B cell (primary cell): ENCODE measurements at regions not wholly inside any gene's neighbourhood (a gene's known extent, or its start where the extent isn't known, plus 50 kb on each side); places are given as distances from the start of the nearest gene placed in this dataset.

ENCODE experiments used
- ATAC-seq: fragments of 200-7000 bp; cut with Tn5 transposase; one replicate; pipeline ENCODE4 v1.10.0; 2021; ENCODE audit warnings: low read depth, mild to moderate bottlenecking, moderate number of reproducible peaks, moderate library complexity
- CTCF ChIA-PET: fragments of 350-600 bp; sonication (Branson Sonifier 250); formaldehyde crosslinking; loops from one replicate; lab custom pipeline; 2021; ENCODE audit warnings: antibody characterized with exemption, inconsistent platforms; lab: Charles Lee
- POLR2A ChIA-PET: fragments of 350-600 bp; sonication (Branson Sonifier 250); formaldehyde crosslinking; loops from one replicate; lab custom pipeline; 2021; ENCODE audit warnings: antibody characterized with exemption; lab: Charles Lee
- DNase-seq: peaks from one replicate; pipeline ENCODE4 v3.0.0; 2013
- H2AFZ ChIP-seq: 2 replicates; pipeline ENCODE4 v1.6.1; 2012; ENCODE audit warnings: mild to moderate bottlenecking, low read depth, low read length; ENCODE audit not compliant: insufficient read depth, poor library complexity, severe bottlenecking
- H3K27ac ChIP-seq, 2 donors: 1 replicate in 1 of 2; 2 replicates in 1 of 2; pipeline ENCODE4 v1.5.1; 2012 to 2013; ENCODE audit warnings: low read length in 2 of 2, mild to moderate bottlenecking in 2 of 2, moderate library complexity in 1 of 2
- H3K27me3 ChIP-seq, 4 experiments: fragments of 200-600 bp in 1 of 4; sonication (generic) in 1 of 4; replicated peaks in 1 of 4; 1 replicate in 2 of 4; 2 replicates in 2 of 4; pipeline versions ENCODE4 v1.6.1 to v1.7.0; 2013 to 2016; ENCODE audit warnings: low read length in 3 of 4, mild to moderate bottlenecking in 2 of 4, mixed read lengths in 1 of 4, moderate library complexity in 1 of 4; ENCODE audit not compliant: insufficient read depth in 4 of 4, control insufficient read depth in 3 of 4; ENCODE audit errors: control extremely low read depth in 1 of 4
- H3K36me3 ChIP-seq, 2 experiments: replicated peaks in 1 of 2; 1 replicate in 1 of 2; 2 replicates in 1 of 2; pipeline versions ENCODE4 v1.6.1 to v1.7.1; 2013; ENCODE audit warnings: low read length in 1 of 2; ENCODE audit not compliant: insufficient read depth in 2 of 2, control insufficient read depth in 1 of 2; ENCODE audit errors: control extremely low read depth in 1 of 2, extremely low read depth in 1 of 2
- H3K4me1 ChIP-seq, 2 donors: fragments of 200-600 bp in 1 of 2; sonication (generic) in 1 of 2; 1 replicate in 1 of 2; 2 replicates in 1 of 2; pipeline versions ENCODE4 v1.5.1 to v1.6.1; 2013 to 2017; ENCODE audit warnings: low read length in 2 of 2; ENCODE audit not compliant: control insufficient read depth in 2 of 2, insufficient read depth in 2 of 2
- H3K4me2 ChIP-seq: replicated peaks from 2 replicates; pipeline ENCODE3; 2012; ENCODE audit warnings: mild to moderate bottlenecking, low read depth, low read length; ENCODE audit not compliant: poor library complexity, severe bottlenecking
- H3K4me3 ChIP-seq, 5 experiments: fragments of 200-600 bp in 1 of 5; sonication (generic) in 1 of 5; 1 replicate in 3 of 5; 2 replicates in 2 of 5; pipeline versions ENCODE4 v1.5.1 to v1.7.0; 2011 to 2016; ENCODE audit warnings: low read length in 4 of 5, mild to moderate bottlenecking in 4 of 5, low read depth in 2 of 5, control low read depth in 1 of 5, moderate library complexity in 1 of 5; ENCODE audit not compliant: insufficient read depth in 1 of 5; ENCODE audit errors: control extremely low read depth in 1 of 5, extremely low read depth in 1 of 5
- H3K79me2 ChIP-seq: fragments of 200-600 bp; sonication (generic); one replicate; pipeline ENCODE4 v1.6.0; 2016; ENCODE audit warnings: low read length; ENCODE audit not compliant: control insufficient read depth, insufficient read depth
- H3K9ac ChIP-seq: fragments of 200-600 bp; sonication (generic); 2 replicates; pipeline ENCODE4 v1.6.1; 2017; ENCODE audit warnings: mild to moderate bottlenecking, low read length, moderate library complexity
- H3K9me3 ChIP-seq, 3 donors: one replicate each; pipeline versions ENCODE4 v1.6.1 to v1.7.1; 2013; ENCODE audit warnings: low read length in 2 of 3; ENCODE audit not compliant: control insufficient read depth in 2 of 3, insufficient read depth in 1 of 3; ENCODE audit errors: control extremely low read depth in 1 of 3
- H4K20me1 ChIP-seq: 2 replicates; pipeline ENCODE4 v1.6.0; 2012; ENCODE audit warnings: mild to moderate bottlenecking, low read length; ENCODE audit not compliant: insufficient read depth, control insufficient read depth, poor library complexity, severe bottlenecking
- H3K27ac Mint-ChIP-seq: one replicate; pipeline ENCODE4 v1.8.0; 2021; ENCODE audit warnings: mixed read lengths
- H3K27me3 Mint-ChIP-seq: one replicate; pipeline ENCODE4 v1.8.0; 2021; ENCODE audit warnings: mixed read lengths
- H3K4me1 Mint-ChIP-seq: one replicate; pipeline ENCODE4 v1.8.0; 2021; ENCODE audit warnings: mixed read lengths
- H3K4me3 Mint-ChIP-seq: one replicate; pipeline ENCODE4 v1.8.0; 2021; ENCODE audit warnings: mixed read lengths
- H3K9me3 Mint-ChIP-seq: one replicate; pipeline ENCODE4 v1.8.0; 2022; ENCODE audit warnings: mixed read lengths; ENCODE audit not compliant: insufficient read depth
- CTCF ChIP-seq: fragments of 200-600 bp; IDR thresholded peaks from one replicate; pipeline ENCODE4 v1.8.0; 2022; ENCODE audit warnings: antibody characterized with exemption, mild to moderate bottlenecking
- EZH2 ChIP-seq: IDR thresholded peaks from 2 replicates; pipeline ENCODE4 v1.6.1; 2012; ENCODE audit warnings: borderline replicate concordance, low read depth, mild to moderate bottlenecking, moderate library complexity, low read length; ENCODE audit not compliant: insufficient read depth, poor library complexity, severe bottlenecking
- WGBS: methylation state at CpG from one replicate; pipeline ENCODE4 v1.1.5; 2013; ENCODE audit warnings: missing lambda C conversion rate; ENCODE audit not compliant: insufficient coverage; 5-methylcytosine and 5-hydroxymethylcytosine counted together
- intact Hi-C: fragments of 100-400 bp; cut with micrococcal nuclease; formaldehyde crosslinking; loops from one replicate; pipeline ENCODE4 v1.10.0; 2022

GRCh38 chr5:125120012-125120411, 373.6 kb upstream of the ZNF608 start:
- H3K4me3 Mint-ChIP-seq: no peak overlapping the region
- H3K27me3 Mint-ChIP-seq: peaks cover 6% of the 10 kb centered on the region
- TF ChIP-seq EZH2: no peak
- no peak for TF ChIP-seq CTCF
- Histone ChIP-seq H2AFZ (no peak overlapping the region), H4K20me1 (no peaks in the 10 kb centered on the region), H3K27ac (no peak overlapping the region), H3K36me3 (no peaks in the 10 kb centered on the region), H3K27me3 (no peaks in the 10 kb centered on the region), H3K79me2 (no peaks in the 10 kb centered on the region), H3K4me2 (no peak overlapping the region), H3K9me3 (no peaks in the 10 kb centered on the region), H3K9ac (no peak overlapping the region), H3K4me3 (no peak overlapping the region), H3K4me1 (no peaks in the 10 kb centered on the region)
- ChIA-PET POLR2A (no interaction called here), CTCF (no interaction called here)
- ATAC-seq (no peak), DNase-seq (no peak)
- H3K4me1 Mint-ChIP-seq: no peaks in the 10 kb centered on the region
- no peak overlapping the region for H3K27ac Mint-ChIP-seq
- WGBS: 100% methylated on average over 1 of the region's 6 CpGs
- intact Hi-C loops: no loop called here
- H3K9me3 Mint-ChIP-seq: no peaks in the 10 kb centered on the region

- Histone ChIP-seq H3K4me2 (no peak overlapping the region), H4K20me1 (no peaks in the 10 kb centered on the region), H3K9me3 (no peaks in the 10 kb centered on the region), H3K27me3 (no peaks in the 10 kb centered on the region), H3K4me1 (no peaks in the 10 kb centered on the region), H3K27ac (no peak overlapping the region), H3K4me3 (no peak overlapping the region), H3K36me3 (no peaks in the 10 kb centered on the region), H3K79me2 (no peaks in the 10 kb centered on the region), H2AFZ (no peak overlapping the region), H3K9ac (no peak overlapping the region)
- Mint-ChIP-seq H3K27me3 (no peaks in the 10 kb centered on the region), H3K4me3 (no peak overlapping the region), H3K9me3 (no peaks in the 10 kb centered on the region), H3K4me1 (no peaks in the 10 kb centered on the region), H3K27ac (no peak overlapping the region)
- no peak for DNase-seq
- intact Hi-C loops: no loop called here
- ChIA-PET CTCF (no interaction called here), POLR2A (no interaction called here)
- ATAC-seq: no peak
- no peak for TF ChIP-seq EZH2
- no peak for TF ChIP-seq CTCF
- 83% methylated on average over 6 of the region's 6 CpGs for WGBS
Measured at GRCh38 chr5:125125031-125125823, 378.8 kb upstream of the ZNF608 start.
